ENCODE measurements at regions not wholly inside any gene's neighbourhood (a gene's known extent, or its start where the extent isn't known, plus 50 kb on each side); places are given as distances from the start of the nearest gene placed in this dataset.

DNA sequence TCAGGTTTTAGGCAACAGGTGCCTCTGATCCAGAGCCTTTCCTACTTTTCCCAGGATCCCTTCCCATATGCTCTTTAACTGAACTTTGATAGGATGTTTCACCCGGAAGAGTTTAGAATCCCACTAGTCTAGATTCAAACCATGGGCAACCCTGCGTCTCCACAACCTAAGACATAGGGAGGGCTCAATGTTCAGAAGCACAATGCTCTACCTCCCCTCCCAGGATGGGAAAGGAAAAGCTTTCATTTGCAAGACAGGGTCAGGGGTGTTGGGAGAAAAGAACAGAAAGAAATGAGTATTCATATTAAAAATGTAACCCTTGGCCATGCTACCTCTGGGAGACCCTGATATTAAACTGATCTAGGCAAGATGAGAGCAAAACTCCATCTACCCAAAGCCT is 230.4 kb downstream of the MREG start:
- CTCF ChIA-PET: interaction anchor here in 1 of 2 donors (0.7 kb wide), 1 partner anchor 328 kb away, joined by 5 read pairs; no protein-coding TSS in a partner anchor
- no peaks in the 10 kb centered on the region for H3K36me3 Mint-ChIP-seq
- 100% methylated on average over 1 of the region's 2 CpGs for WGBS (ENCODE audit: insufficient coverage)

DNA sequence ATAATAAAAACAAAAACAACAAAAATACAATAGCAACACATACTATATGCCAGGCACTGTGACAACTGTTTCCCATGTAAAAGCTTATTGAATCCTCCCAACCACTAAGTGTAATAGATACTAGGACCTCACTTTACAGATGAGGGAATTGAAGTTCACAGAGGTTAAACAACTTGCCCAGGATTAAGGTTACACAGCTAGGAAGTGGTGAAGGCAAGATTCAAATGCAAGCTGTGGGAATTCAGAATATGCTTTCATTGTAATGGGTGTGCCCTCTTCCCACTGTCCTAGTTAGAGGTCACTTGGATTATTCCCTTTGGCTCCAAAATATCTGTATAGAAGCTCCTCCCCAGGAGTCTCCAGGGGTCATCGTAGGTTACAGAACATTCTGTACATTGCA is 231.1 kb downstream of the MREG start:
- H3K9me3 Mint-ChIP-seq: no peaks in the 10 kb centered on the region
- Histone ChIP-seq H3K4me3 (ENCODE audit: control insufficient read depth in 1 of 2, extremely low read depth in 1 of 2, low read length in 1 of 2) (no peak overlapping the region), H3K4me1 (ENCODE audit: control insufficient read depth in 1 of 2, extremely low read depth in 1 of 2, insufficient read depth in 2 of 2, low read length in 2 of 2) (no peaks in the 10 kb centered on the region), H3K27me3 (replicated peaks in 1 of 2; ENCODE audit: control insufficient read depth in 2 of 2, extremely low read depth in 1 of 2, insufficient read depth in 2 of 2, low read length in 1 of 2) (no peaks in the 10 kb centered on the region), H3K9me3 (no peaks in the 10 kb centered on the region), H3K36me3 (ENCODE audit: control insufficient read depth in 2 of 2, extremely low read depth in 1 of 2, insufficient read depth in 1 of 2, low read length in 1 of 2) (no peaks in the 10 kb centered on the region), H3K27ac (ENCODE audit: low read length) (no peak overlapping the region)
- peaks cover 0 to 4% of the 10 kb centered on the region in 2 donors for H3K27me3 Mint-ChIP-seq
- WGBS (ENCODE audit: insufficient coverage): no CpG with 5 or more reads among the region's 1 CpG
- DNase-seq: no peak
- H3K27ac Mint-ChIP-seq: no peak overlapping the region
- ATAC-seq (replicated peaks in 1 of 4): no peak
- ChIA-PET CTCF (interaction anchor here in 1 of 2 donors (0.7 kb wide), 1 partner anchor 328 kb away, joined by 5 read pairs; no protein-coding TSS in a partner anchor), POLR2A (no interaction called here)
- H3K36me3 Mint-ChIP-seq: no peaks in the 10 kb centered on the region
- H3K4me1 Mint-ChIP-seq: no peaks in the 10 kb centered on the region
- no peak overlapping the region for H3K4me3 Mint-ChIP-seq

More for the DNA sequence above, 230.4 kb downstream of the MREG start:
- H3K27me3 Mint-ChIP-seq: peaks cover 0 to 4% of the 10 kb centered on the region in 2 donors
- H3K27me3 ChIP-seq (replicated peaks in 1 of 2; ENCODE audit: control insufficient read depth in 2 of 2, extremely low read depth in 1 of 2, insufficient read depth in 2 of 2, low read length in 1 of 2): no peaks in the 10 kb centered on the region
- no peaks in the 10 kb centered on the region for H3K36me3 ChIP-seq (ENCODE audit: control insufficient read depth in 2 of 2, extremely low read depth in 1 of 2, insufficient read depth in 1 of 2, low read length in 1 of 2)
- no peak overlapping the region for H3K4me3 ChIP-seq (ENCODE audit: control insufficient read depth in 1 of 2, extremely low read depth in 1 of 2, low read length in 1 of 2)
- no peaks in the 10 kb centered on the region for H3K9me3 Mint-ChIP-seq
- H3K4me1 Mint-ChIP-seq: no peaks in the 10 kb centered on the region
- no peaks in the 10 kb centered on the region for H3K4me1 ChIP-seq (ENCODE audit: control insufficient read depth in 1 of 2, extremely low read depth in 1 of 2, insufficient read depth in 2 of 2, low read length in 2 of 2)
- no peak overlapping the region for H3K27ac Mint-ChIP-seq
- POLR2A ChIA-PET: interaction anchor here in 1 of 2 donors (0.6 kb wide), 1 partner anchor 51 kb away, joined by 5 read pairs; no protein-coding TSS in a partner anchor
- no peaks in the 10 kb centered on the region for H3K9me3 ChIP-seq
- no peak for DNase-seq
- ATAC-seq (replicated peaks in 1 of 4): no peak
- H3K27ac ChIP-seq (ENCODE audit: low read length): no peak overlapping the region
- no peak overlapping the region for H3K4me3 Mint-ChIP-seq

DNA sequence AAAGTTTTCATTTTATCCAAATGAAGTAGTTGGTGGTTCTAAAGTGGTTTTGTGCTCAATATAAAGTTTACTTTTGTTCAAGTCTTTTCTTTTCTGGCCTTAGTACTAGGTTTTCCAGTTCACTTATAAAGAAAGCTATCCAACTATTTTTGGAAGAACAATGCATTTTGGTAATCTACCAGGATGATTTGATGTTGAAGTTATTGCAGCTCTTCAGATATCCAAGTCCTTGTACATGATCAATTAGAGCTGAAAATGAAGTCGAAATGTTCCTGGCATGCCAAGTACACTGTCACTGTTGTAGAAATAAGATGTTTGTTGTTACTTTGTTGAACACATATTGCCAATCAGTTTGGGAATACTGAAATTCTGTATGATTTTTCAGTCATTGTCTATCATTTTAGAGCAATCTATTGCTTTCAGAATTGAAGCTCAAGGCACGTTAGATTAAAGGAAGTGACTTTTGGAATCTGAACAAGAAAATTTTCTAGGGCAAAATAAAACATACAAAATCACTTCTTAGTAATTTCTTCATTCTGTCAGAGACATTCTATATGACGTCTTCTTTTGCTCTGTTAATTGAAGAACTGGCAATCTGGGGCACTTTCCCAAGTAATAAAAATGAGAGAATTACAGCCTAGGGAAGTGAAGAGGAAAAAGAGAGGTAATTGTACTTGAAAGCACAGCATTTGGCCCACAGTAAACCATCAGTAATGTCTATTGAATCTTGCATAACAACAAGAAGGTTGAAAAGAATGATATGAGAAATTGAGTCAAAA is 232.3 kb downstream of the MREG start:
- H3K4me3 Mint-ChIP-seq: no peak overlapping the region
- CTCF ChIA-PET: no interaction called here
- H3K4me3 ChIP-seq (ENCODE audit: control insufficient read depth in 1 of 2, extremely low read depth in 1 of 2, low read length in 1 of 2): no peak overlapping the region
- no peaks in the 10 kb centered on the region for H3K36me3 ChIP-seq (ENCODE audit: control insufficient read depth in 2 of 2, extremely low read depth in 1 of 2, insufficient read depth in 1 of 2, low read length in 1 of 2)
- peaks cover under 1 to 7% of the 10 kb centered on the region in 2 donors for H3K27me3 Mint-ChIP-seq
- no CpG with 5 or more reads among the region's 3 CpGs for WGBS (ENCODE audit: insufficient coverage)
- no peaks in the 10 kb centered on the region for H3K4me1 Mint-ChIP-seq
- H3K27ac ChIP-seq (ENCODE audit: low read length): no peak overlapping the region
- no peaks in the 10 kb centered on the region for H3K27me3 ChIP-seq (replicated peaks in 1 of 2; ENCODE audit: control insufficient read depth in 2 of 2, extremely low read depth in 1 of 2, insufficient read depth in 2 of 2, low read length in 1 of 2)
- H3K27ac Mint-ChIP-seq: no peak overlapping the region
- no peak for DNase-seq
- H3K9me3 ChIP-seq: no peaks in the 10 kb centered on the region
- H3K4me1 ChIP-seq (ENCODE audit: control insufficient read depth in 1 of 2, extremely low read depth in 1 of 2, insufficient read depth in 2 of 2, low read length in 2 of 2): no peaks in the 10 kb centered on the region
- H3K36me3 Mint-ChIP-seq: no peaks in the 10 kb centered on the region
- ATAC-seq (replicated peaks in 1 of 4): no peak
- H3K9me3 Mint-ChIP-seq: no peaks in the 10 kb centered on the region
- POLR2A ChIA-PET: no interaction called here

DNA sequence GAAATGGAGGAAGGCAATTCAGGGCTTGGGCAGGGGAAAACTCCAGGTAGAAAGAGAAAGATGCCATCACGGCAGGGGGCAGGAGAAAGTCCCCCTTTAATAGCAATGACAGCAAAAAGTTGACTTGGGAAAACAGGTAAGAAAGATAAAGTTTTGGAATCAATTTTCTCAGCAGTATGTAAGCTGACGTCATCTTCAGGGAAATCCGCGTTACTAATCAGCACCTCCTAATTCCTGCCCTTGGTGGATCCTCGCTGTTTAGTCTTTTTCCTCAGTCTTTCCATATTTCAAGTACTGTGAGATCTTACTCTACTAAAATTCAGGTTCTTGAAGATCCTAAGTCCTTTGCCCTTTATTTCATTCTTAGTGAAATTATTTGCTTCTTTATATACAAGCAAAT is 233.0 kb downstream of the MREG start:
- Mint-ChIP-seq H3K27me3 (peaks cover 3 to 5% of the 10 kb centered on the region in 2 donors), H3K27ac (no peak overlapping the region), H3K4me1 (no peaks in the 10 kb centered on the region), H3K4me3 (no peak overlapping the region), H3K9me3 (no peaks in the 10 kb centered on the region), H3K36me3 (no peaks in the 10 kb centered on the region)
- ChIA-PET POLR2A (no interaction called here), CTCF (no interaction called here)
- ATAC-seq (replicated peaks in 1 of 4) (no peak), DNase-seq (no peak)
- 89% methylated on average over 4 of the region's 5 CpGs for WGBS (ENCODE audit: insufficient coverage)
- H3K27ac ChIP-seq (ENCODE audit: low read length): no peak overlapping the region
- H3K36me3 ChIP-seq (ENCODE audit: control insufficient read depth in 2 of 2, extremely low read depth in 1 of 2, insufficient read depth in 1 of 2, low read length in 1 of 2): no peaks in the 10 kb centered on the region
- H3K27me3 ChIP-seq (replicated peaks in 1 of 2; ENCODE audit: control insufficient read depth in 2 of 2, extremely low read depth in 1 of 2, insufficient read depth in 2 of 2, low read length in 1 of 2): no peaks in the 10 kb centered on the region
- no peak overlapping the region for H3K4me3 ChIP-seq (ENCODE audit: control insufficient read depth in 1 of 2, extremely low read depth in 1 of 2, low read length in 1 of 2)
- no peaks in the 10 kb centered on the region for H3K4me1 ChIP-seq (ENCODE audit: control insufficient read depth in 1 of 2, extremely low read depth in 1 of 2, insufficient read depth in 2 of 2, low read length in 2 of 2)
- H3K9me3 ChIP-seq: no peaks in the 10 kb centered on the region

GRCh38 chr2:215779912-215780311 is 233.4 kb downstream of the MREG start:
- DNase-seq (no peak), ATAC-seq (replicated peaks in 1 of 4) (no peak)
- Mint-ChIP-seq H3K9me3 (no peaks in the 10 kb centered on the region), H3K4me3 (no peak overlapping the region), H3K4me1 (no peaks in the 10 kb centered on the region), H3K27me3 (peaks cover 5 to 6% of the 10 kb centered on the region in 2 donors), H3K27ac (no peak overlapping the region), H3K36me3 (no peaks in the 10 kb centered on the region)
- no peak overlapping the region for H3K27ac ChIP-seq (ENCODE audit: low read length)
- H3K9me3 ChIP-seq: no peaks in the 10 kb centered on the region
- ChIA-PET CTCF (no interaction called here), POLR2A (no interaction called here)
- H3K27me3 ChIP-seq (replicated peaks in 1 of 2; ENCODE audit: control insufficient read depth in 2 of 2, extremely low read depth in 1 of 2, insufficient read depth in 2 of 2, low read length in 1 of 2): no peaks in the 10 kb centered on the region
- no peaks in the 10 kb centered on the region for H3K36me3 ChIP-seq (ENCODE audit: control insufficient read depth in 2 of 2, extremely low read depth in 1 of 2, insufficient read depth in 1 of 2, low read length in 1 of 2)
- H3K4me3 ChIP-seq (ENCODE audit: control insufficient read depth in 1 of 2, extremely low read depth in 1 of 2, low read length in 1 of 2): no peak overlapping the region
- WGBS (ENCODE audit: insufficient coverage): 40% methylated on average over 1 of the region's 3 CpGs
- no peaks in the 10 kb centered on the region for H3K4me1 ChIP-seq (ENCODE audit: control insufficient read depth in 1 of 2, extremely low read depth in 1 of 2, insufficient read depth in 2 of 2, low read length in 2 of 2)

- ATAC-seq (replicated peaks in 1 of 4) (no peak), DNase-seq (no peak)
- H3K27ac ChIP-seq (ENCODE audit: low read length): no peak overlapping the region
- Mint-ChIP-seq H3K36me3 (no peaks in the 10 kb centered on the region), H3K27me3 (peaks cover 5 to 7% of the 10 kb centered on the region in 2 donors), H3K27ac (no peak overlapping the region), H3K4me1 (no peaks in the 10 kb centered on the region), H3K4me3 (no peak overlapping the region), H3K9me3 (no peaks in the 10 kb centered on the region)
- ChIA-PET CTCF (no interaction called here), POLR2A (no interaction called here)
- 84% methylated on average over 4 of the region's 7 CpGs for WGBS (ENCODE audit: insufficient coverage)
- H3K4me1 ChIP-seq (ENCODE audit: control insufficient read depth in 1 of 2, extremely low read depth in 1 of 2, insufficient read depth in 2 of 2, low read length in 2 of 2): no peaks in the 10 kb centered on the region
- H3K27me3 ChIP-seq (replicated peaks in 1 of 2; ENCODE audit: control insufficient read depth in 2 of 2, extremely low read depth in 1 of 2, insufficient read depth in 2 of 2, low read length in 1 of 2): no peaks in the 10 kb centered on the region
- no peaks in the 10 kb centered on the region for H3K9me3 ChIP-seq
- H3K4me3 ChIP-seq (ENCODE audit: control insufficient read depth in 1 of 2, extremely low read depth in 1 of 2, low read length in 1 of 2): no peak overlapping the region
- H3K36me3 ChIP-seq (ENCODE audit: control insufficient read depth in 2 of 2, extremely low read depth in 1 of 2, insufficient read depth in 1 of 2, low read length in 1 of 2): no peaks in the 10 kb centered on the region
Observed at GRCh38 chr2:215777465-215778044, 235.8 kb downstream of the MREG start.

Measured in T-cell (primary cell).